ENCODE measurements at regions not wholly inside any gene's neighbourhood (a gene's known extent, or its start where the extent isn't known, plus 50 kb on each side); places are given as distances from the start of the nearest gene placed in this dataset.
"Not testable (repeated sequence)": the region's sequence is repeated elsewhere in the genome, so short reads cannot be mapped to it uniquely, and the experiment has no call there.

DNA sequence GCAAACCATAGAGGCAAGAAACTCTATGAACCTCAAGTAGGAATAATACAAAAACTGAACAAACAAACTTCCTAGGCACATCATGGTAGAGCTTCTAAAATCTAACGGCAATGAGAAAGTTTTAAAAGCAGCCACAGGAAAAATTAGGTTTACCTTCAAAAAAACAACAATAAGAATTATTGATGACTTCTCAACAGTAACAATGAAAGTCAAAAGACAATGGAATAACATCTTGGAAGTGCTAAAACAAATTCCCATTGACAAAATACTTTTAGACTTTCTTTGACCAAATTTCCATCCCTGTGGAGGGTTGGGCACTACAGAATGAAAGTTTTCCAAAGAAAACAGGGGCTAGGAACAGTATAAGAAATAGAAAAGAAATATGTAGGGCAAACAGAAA, 222.9 kb upstream of the ERCC4 start:
- H3K27ac ChIP-seq (ENCODE audit: low read depth in 2 of 2, low read length in 1 of 2): no peak overlapping the region
- H3K9me3 ChIP-seq (ENCODE audit: control insufficient read depth in 2 of 2, insufficient read depth in 1 of 2, low read depth in 1 of 2, low read length in 1 of 2): peaks cover 2 to 3% of the 10 kb centered on the region in 2 donors
- H3K27me3 ChIP-seq (ENCODE audit: control insufficient read depth in 1 of 2, insufficient read depth in 2 of 2, low read length in 2 of 2): no peaks in the 10 kb centered on the region
- H3K4me3 ChIP-seq (ENCODE audit: low read depth in 1 of 2, low read length in 2 of 2): no peak overlapping the region
- no peaks in the 10 kb centered on the region for H3K36me3 ChIP-seq (ENCODE audit: control insufficient read depth in 2 of 2, insufficient read depth in 2 of 2, low read length in 1 of 2)
- WGBS, 2 donors: 91 to 93% methylated on average over 1 of the region's 1 CpG
- H3K4me1 ChIP-seq (ENCODE audit: control insufficient read depth in 2 of 2, insufficient read depth in 2 of 2, low read length in 1 of 2): no peaks in the 10 kb centered on the region

DNA sequence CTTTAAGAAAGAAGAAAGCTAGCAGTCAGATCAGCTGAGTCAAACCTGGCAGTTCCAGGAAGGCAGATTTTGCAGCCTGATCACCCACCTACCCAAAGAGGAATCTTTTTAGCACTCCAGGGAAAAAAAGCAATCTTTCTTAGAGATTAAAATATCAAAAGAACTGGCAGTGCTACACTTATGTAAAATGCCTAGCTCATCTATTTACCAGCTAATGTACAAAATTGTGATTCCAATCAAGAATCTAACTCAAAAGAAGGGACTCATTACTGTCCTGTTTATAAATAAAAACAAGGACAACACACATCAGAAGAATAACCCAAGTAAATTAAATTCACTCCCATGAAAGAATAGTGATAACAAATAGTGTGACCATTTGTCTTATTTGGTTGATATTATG, 222.4 kb upstream of the ERCC4 start:
- Histone ChIP-seq H3K9me3 (ENCODE audit: control insufficient read depth in 2 of 2, insufficient read depth in 1 of 2, low read depth in 1 of 2, low read length in 1 of 2) (peaks cover 2 to 3% of the 10 kb centered on the region in 2 donors), H3K27ac (ENCODE audit: low read depth in 2 of 2, low read length in 1 of 2) (no peak overlapping the region), H3K36me3 (ENCODE audit: control insufficient read depth in 2 of 2, insufficient read depth in 2 of 2, low read length in 1 of 2) (no peaks in the 10 kb centered on the region), H3K4me3 (ENCODE audit: low read depth in 1 of 2, low read length in 2 of 2) (no peak overlapping the region), H3K27me3 (ENCODE audit: control insufficient read depth in 1 of 2, insufficient read depth in 2 of 2, low read length in 2 of 2) (no peaks in the 10 kb centered on the region), H3K4me1 (ENCODE audit: control insufficient read depth in 2 of 2, insufficient read depth in 2 of 2, low read length in 1 of 2) (no peaks in the 10 kb centered on the region)

GRCh38 chr16:13702614-13703013, 217.3 kb upstream of the ERCC4 start:
- H3K4me3 ChIP-seq (ENCODE audit: low read depth in 1 of 2, low read length in 2 of 2): no peak overlapping the region
- no peaks in the 10 kb centered on the region for H3K36me3 ChIP-seq (ENCODE audit: control insufficient read depth in 2 of 2, insufficient read depth in 2 of 2, low read length in 1 of 2)
- H3K9me3 ChIP-seq (ENCODE audit: control insufficient read depth in 2 of 2, insufficient read depth in 1 of 2, low read depth in 1 of 2, low read length in 1 of 2): no peaks in the 10 kb centered on the region
- no peaks in the 10 kb centered on the region for H3K27me3 ChIP-seq (ENCODE audit: control insufficient read depth in 1 of 2, insufficient read depth in 2 of 2, low read length in 2 of 2)
- 29 to 50% methylated on average over 4 of the region's 4 CpGs for WGBS, 2 donors
- H3K4me1 ChIP-seq (ENCODE audit: control insufficient read depth in 2 of 2, insufficient read depth in 2 of 2, low read length in 1 of 2): no peaks in the 10 kb centered on the region
- H3K27ac ChIP-seq (ENCODE audit: low read depth in 2 of 2, low read length in 1 of 2): no peak overlapping the region

- Histone ChIP-seq H3K9me3 (ENCODE audit: control insufficient read depth in 2 of 2, insufficient read depth in 1 of 2, low read depth in 1 of 2, low read length in 1 of 2) (no peaks in the 10 kb centered on the region), H3K27ac (ENCODE audit: low read depth in 2 of 2, low read length in 1 of 2) (no peak overlapping the region), H3K4me3 (ENCODE audit: low read depth in 1 of 2, low read length in 2 of 2) (no peak overlapping the region), H3K36me3 (ENCODE audit: control insufficient read depth in 2 of 2, insufficient read depth in 2 of 2, low read length in 1 of 2) (no peaks in the 10 kb centered on the region), H3K4me1 (ENCODE audit: control insufficient read depth in 2 of 2, insufficient read depth in 2 of 2, low read length in 1 of 2) (no peaks in the 10 kb centered on the region), H3K27me3 (ENCODE audit: control insufficient read depth in 1 of 2, insufficient read depth in 2 of 2, low read length in 2 of 2) (no peaks in the 10 kb centered on the region)
- 39% methylated on average over 3 of the region's 3 CpGs for WGBS, 2 donors
Measured at GRCh38 chr16:13708347-13709120, 211.4 kb upstream of the ERCC4 start.

DNA sequence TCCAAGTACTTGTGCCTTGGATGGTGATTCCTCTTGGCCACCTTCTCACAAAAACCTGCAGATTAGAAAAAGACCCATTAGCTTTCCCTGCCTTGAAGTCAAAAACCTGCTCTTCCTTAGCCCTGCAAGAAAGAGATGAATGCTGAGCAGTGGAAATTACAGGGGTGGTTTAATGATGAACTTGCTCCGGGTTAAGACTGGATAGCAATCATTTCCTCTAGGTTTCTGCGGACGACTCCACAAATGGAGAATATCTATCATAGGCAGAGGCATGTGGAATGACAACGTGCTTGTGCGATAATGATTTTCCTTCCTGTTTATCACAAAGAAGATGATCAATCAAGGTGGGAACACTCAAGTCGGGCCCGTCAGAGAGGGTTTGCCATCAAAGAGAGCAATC, 201.2 kb upstream of the ERCC4 start:
- H3K27me3 ChIP-seq (ENCODE audit: control insufficient read depth in 1 of 2, insufficient read depth in 2 of 2, low read length in 2 of 2): no peaks in the 10 kb centered on the region

GRCh38 chr16:13727943-13728342, 192.0 kb upstream of the ERCC4 start:
- Histone ChIP-seq H3K27me3 (ENCODE audit: control insufficient read depth in 1 of 2, insufficient read depth in 2 of 2, low read length in 2 of 2) (no peaks in the 10 kb centered on the region), H3K9me3 (ENCODE audit: control insufficient read depth in 2 of 2, insufficient read depth in 1 of 2, low read depth in 1 of 2, low read length in 1 of 2) (no peaks in the 10 kb centered on the region), H3K27ac (ENCODE audit: low read depth in 2 of 2, low read length in 1 of 2) (no peak overlapping the region), H3K4me1 (ENCODE audit: control insufficient read depth in 2 of 2, insufficient read depth in 2 of 2, low read length in 1 of 2) (no peaks in the 10 kb centered on the region), H3K36me3 (ENCODE audit: control insufficient read depth in 2 of 2, insufficient read depth in 2 of 2, low read length in 1 of 2) (no peaks in the 10 kb centered on the region), H3K4me3 (ENCODE audit: low read depth in 1 of 2, low read length in 2 of 2) (no peak overlapping the region)
- 45 to 46% methylated on average over 3 of the region's 3 CpGs for WGBS, 2 donors

More for the DNA sequence above, 201.2 kb upstream of the ERCC4 start:
- H3K36me3 ChIP-seq (ENCODE audit: control insufficient read depth in 2 of 2, insufficient read depth in 2 of 2, low read length in 1 of 2): no peaks in the 10 kb centered on the region
- WGBS, 2 donors: 46 to 47% methylated on average over 7 of the region's 7 CpGs
- no peaks in the 10 kb centered on the region for H3K9me3 ChIP-seq (ENCODE audit: control insufficient read depth in 2 of 2, insufficient read depth in 1 of 2, low read depth in 1 of 2, low read length in 1 of 2)
- no peak overlapping the region for H3K27ac ChIP-seq (ENCODE audit: low read depth in 2 of 2, low read length in 1 of 2)
- H3K4me1 ChIP-seq (ENCODE audit: control insufficient read depth in 2 of 2, insufficient read depth in 2 of 2, low read length in 1 of 2): no peaks in the 10 kb centered on the region
- H3K4me3 ChIP-seq (ENCODE audit: low read depth in 1 of 2, low read length in 2 of 2): no peak overlapping the region

GRCh38 chr16:13733561-13733960, 186.4 kb upstream of the ERCC4 start:
- Histone ChIP-seq H3K4me3 (ENCODE audit: low read depth in 1 of 2, low read length in 2 of 2) (no peak overlapping the region), H3K9me3 (ENCODE audit: control insufficient read depth in 2 of 2, insufficient read depth in 1 of 2, low read depth in 1 of 2, low read length in 1 of 2) (no peaks in the 10 kb centered on the region), H3K36me3 (ENCODE audit: control insufficient read depth in 2 of 2, insufficient read depth in 2 of 2, low read length in 1 of 2) (no peaks in the 10 kb centered on the region), H3K27ac (ENCODE audit: low read depth in 2 of 2, low read length in 1 of 2) (no peak overlapping the region), H3K4me1 (ENCODE audit: control insufficient read depth in 2 of 2, insufficient read depth in 2 of 2, low read length in 1 of 2) (no peaks in the 10 kb centered on the region), H3K27me3 (ENCODE audit: control insufficient read depth in 1 of 2, insufficient read depth in 2 of 2, low read length in 2 of 2) (no peaks in the 10 kb centered on the region)
- 40 to 46% methylated on average over 3 of the region's 3 CpGs for WGBS, 2 donors

DNA sequence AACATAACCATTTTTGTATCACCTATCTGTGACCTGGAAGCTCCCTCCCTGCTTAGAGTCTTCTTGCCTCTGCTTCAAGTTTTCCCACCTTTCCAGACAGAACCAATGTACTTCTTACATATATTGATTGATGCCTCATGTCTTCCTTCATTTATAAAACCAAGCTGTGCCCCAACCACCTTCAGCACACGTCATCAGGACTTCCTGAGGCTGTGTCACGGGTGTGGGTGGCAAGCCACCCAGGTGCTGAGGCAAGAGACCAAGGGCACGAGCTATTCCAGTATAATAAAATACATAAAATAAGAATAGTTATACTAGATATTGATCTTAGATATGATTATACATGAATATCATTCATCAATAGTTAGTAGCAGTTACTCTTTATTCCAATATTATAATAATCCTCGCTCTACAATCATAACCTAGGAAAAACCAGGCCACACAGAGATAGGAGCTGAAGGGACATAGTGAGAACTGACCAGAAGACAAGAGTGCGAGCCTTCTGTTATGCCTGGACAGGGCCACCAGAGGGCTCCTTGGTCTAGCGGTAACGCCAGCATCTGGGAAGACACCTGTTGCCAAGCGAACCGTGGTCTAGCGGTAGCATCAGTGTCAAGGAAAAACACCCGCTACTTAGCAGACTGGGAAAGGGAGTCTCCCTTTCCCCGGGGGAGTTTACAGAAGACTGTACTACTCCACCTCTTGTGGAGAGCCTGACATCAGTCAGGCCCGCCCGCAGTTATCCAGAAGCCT, 180.2 kb upstream of the ERCC4 start:
- H3K4me1 ChIP-seq (ENCODE audit: control insufficient read depth in 2 of 2, insufficient read depth in 2 of 2, low read length in 1 of 2); H3K4me3 ChIP-seq (ENCODE audit: low read depth in 1 of 2, low read length in 2 of 2); H3K27me3 ChIP-seq (ENCODE audit: control insufficient read depth in 1 of 2, insufficient read depth in 2 of 2, low read length in 2 of 2); H3K27ac ChIP-seq (ENCODE audit: low read depth in 2 of 2, low read length in 1 of 2); H3K9me3 ChIP-seq (ENCODE audit: control insufficient read depth in 2 of 2, insufficient read depth in 1 of 2, low read depth in 1 of 2, low read length in 1 of 2); H3K36me3 ChIP-seq (ENCODE audit: control insufficient read depth in 2 of 2, insufficient read depth in 2 of 2, low read length in 1 of 2): not testable (repeated sequence)
- WGBS, 2 donors: 85 to 87% methylated on average over 14 of the region's 14 CpGs

DNA sequence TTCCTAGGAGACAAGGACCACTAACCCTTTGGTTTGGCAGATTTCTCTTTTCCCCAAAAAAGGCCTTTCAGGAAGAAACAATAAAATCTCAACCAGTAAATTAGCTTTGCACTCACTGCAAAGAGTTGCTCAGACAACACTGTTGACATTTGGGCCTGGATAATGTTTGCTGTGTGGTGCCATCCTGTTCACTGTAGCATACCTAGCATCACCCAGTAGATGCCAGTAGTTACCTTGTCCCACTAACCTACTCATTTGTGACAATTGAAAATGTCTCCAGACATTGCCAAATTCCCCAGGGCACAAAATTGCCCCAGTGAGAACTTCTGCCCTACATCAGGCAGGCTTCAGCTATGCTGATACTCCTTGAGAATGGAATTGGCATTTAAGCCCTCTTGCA, 177.0 kb upstream of the ERCC4 start:
- no peaks in the 10 kb centered on the region for H3K4me1 ChIP-seq (ENCODE audit: control insufficient read depth in 2 of 2, insufficient read depth in 2 of 2, low read length in 1 of 2)
- no peak overlapping the region for H3K4me3 ChIP-seq (ENCODE audit: low read depth in 1 of 2, low read length in 2 of 2)
- no peaks in the 10 kb centered on the region for H3K27me3 ChIP-seq (ENCODE audit: control insufficient read depth in 1 of 2, insufficient read depth in 2 of 2, low read length in 2 of 2)
- H3K9me3 ChIP-seq (ENCODE audit: control insufficient read depth in 2 of 2, insufficient read depth in 1 of 2, low read depth in 1 of 2, low read length in 1 of 2): no peaks in the 10 kb centered on the region
- H3K36me3 ChIP-seq (ENCODE audit: control insufficient read depth in 2 of 2, insufficient read depth in 2 of 2, low read length in 1 of 2): no peaks in the 10 kb centered on the region
- no peak overlapping the region for H3K27ac ChIP-seq (ENCODE audit: low read depth in 2 of 2, low read length in 1 of 2)

DNA sequence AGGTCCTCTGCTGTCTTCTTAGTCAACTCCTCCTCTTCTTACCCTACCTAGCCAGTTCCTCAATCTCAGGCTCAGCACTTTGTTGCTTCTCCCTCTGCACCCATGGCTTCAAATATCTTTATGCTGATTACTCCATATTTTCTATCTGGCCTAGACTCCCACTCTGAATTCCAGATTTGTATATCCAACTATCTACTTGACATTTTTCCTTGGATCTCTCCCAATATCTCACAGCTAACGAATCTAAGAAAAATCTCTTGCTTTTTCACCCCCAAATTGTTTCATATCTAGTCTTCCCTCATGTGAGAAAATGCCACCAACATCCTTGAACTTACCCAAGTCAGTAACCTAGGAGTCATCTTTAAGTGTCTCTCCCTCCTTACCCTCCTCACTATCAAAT, 176.4 kb upstream of the ERCC4 start:
- no peaks in the 10 kb centered on the region for H3K9me3 ChIP-seq (ENCODE audit: control insufficient read depth in 2 of 2, insufficient read depth in 1 of 2, low read depth in 1 of 2, low read length in 1 of 2)
- 33 to 40% methylated on average over 1 of the region's 1 CpG for WGBS, 2 donors

More for the DNA sequence above, 176.4 kb upstream of the ERCC4 start:
- no peak overlapping the region for H3K4me3 ChIP-seq (ENCODE audit: low read depth in 1 of 2, low read length in 2 of 2)
- H3K4me1 ChIP-seq (ENCODE audit: control insufficient read depth in 2 of 2, insufficient read depth in 2 of 2, low read length in 1 of 2): no peaks in the 10 kb centered on the region
- H3K27ac ChIP-seq (ENCODE audit: low read depth in 2 of 2, low read length in 1 of 2): no peak overlapping the region
- no peaks in the 10 kb centered on the region for H3K27me3 ChIP-seq (ENCODE audit: control insufficient read depth in 1 of 2, insufficient read depth in 2 of 2, low read length in 2 of 2)
- no peaks in the 10 kb centered on the region for H3K36me3 ChIP-seq (ENCODE audit: control insufficient read depth in 2 of 2, insufficient read depth in 2 of 2, low read length in 1 of 2)
